ENCODE measurements at regions not wholly inside any gene's neighbourhood (a gene's known extent, or its start where the extent isn't known, plus 50 kb on each side); places are given as distances from the start of the nearest gene placed in this dataset.

GRCh38 chr6:14920276-14920675, 325.6 kb upstream of the JARID2 start:
- H3K36me3 ChIP-seq (ENCODE audit: control insufficient read depth, insufficient read depth, low read length), result no peaks in the 10 kb centered on the region
- WGBS, 2 experiments, result 90 to 92% methylated on average over 2 of the region's 2 CpGs
- peaks cover 30% of the 10 kb centered on the region for H3K4me1 ChIP-seq (ENCODE audit: control insufficient read depth, insufficient read depth, low read length)
- no peaks in the 10 kb centered on the region for H3K27me3 ChIP-seq (ENCODE audit: control insufficient read depth, insufficient read depth, low read length, poor library complexity, severe bottlenecking)
- H3K27ac ChIP-seq (ENCODE audit: insufficient read depth, low read depth, low read length, poor library complexity, severe bottlenecking), result no peak overlapping the region
- H3K4me3 ChIP-seq (ENCODE audit: insufficient read depth, low read depth, low read length), result no peak overlapping the region
- H3K9me3 ChIP-seq (ENCODE audit: control insufficient read depth, low read length), result no peaks in the 10 kb centered on the region

GRCh38 chr6:14921170-14921569, 324.7 kb upstream of the JARID2 start:
- Histone ChIP-seq H3K9me3 (ENCODE audit: control insufficient read depth, low read length) (no peaks in the 10 kb centered on the region), H3K36me3 (ENCODE audit: control insufficient read depth, insufficient read depth, low read length) (no peaks in the 10 kb centered on the region), H3K27me3 (ENCODE audit: control insufficient read depth, insufficient read depth, low read length, poor library complexity, severe bottlenecking) (no peaks in the 10 kb centered on the region), H3K27ac (ENCODE audit: insufficient read depth, low read depth, low read length, poor library complexity, severe bottlenecking) (no peak overlapping the region), H3K4me3 (ENCODE audit: insufficient read depth, low read depth, low read length) (no peak overlapping the region), H3K4me1 (ENCODE audit: control insufficient read depth, insufficient read depth, low read length) (peaks cover 30% of the 10 kb centered on the region)
- 72 to 74% methylated on average over 11 of the region's 11 CpGs for WGBS, 2 experiments

- H3K36me3 ChIP-seq (ENCODE audit: control insufficient read depth, insufficient read depth, low read length), result no peaks in the 10 kb centered on the region
- peaks cover 30% of the 10 kb centered on the region for H3K4me1 ChIP-seq (ENCODE audit: control insufficient read depth, insufficient read depth, low read length)
- H3K9me3 ChIP-seq (ENCODE audit: control insufficient read depth, low read length), result no peaks in the 10 kb centered on the region
- 75 to 78% methylated on average over 15 of the region's 15 CpGs for WGBS, 2 experiments
- H3K27ac ChIP-seq (ENCODE audit: insufficient read depth, low read depth, low read length, poor library complexity, severe bottlenecking), result peak overlapping the region; percentile 48
- H3K27me3 ChIP-seq (ENCODE audit: control insufficient read depth, insufficient read depth, low read length, poor library complexity, severe bottlenecking), result no peaks in the 10 kb centered on the region
- H3K4me3 ChIP-seq (ENCODE audit: insufficient read depth, low read depth, low read length), result no peak overlapping the region
These were observed 323.8 kb upstream of the JARID2 start for GRCh38 chr6:14921878-14922671.

DNA sequence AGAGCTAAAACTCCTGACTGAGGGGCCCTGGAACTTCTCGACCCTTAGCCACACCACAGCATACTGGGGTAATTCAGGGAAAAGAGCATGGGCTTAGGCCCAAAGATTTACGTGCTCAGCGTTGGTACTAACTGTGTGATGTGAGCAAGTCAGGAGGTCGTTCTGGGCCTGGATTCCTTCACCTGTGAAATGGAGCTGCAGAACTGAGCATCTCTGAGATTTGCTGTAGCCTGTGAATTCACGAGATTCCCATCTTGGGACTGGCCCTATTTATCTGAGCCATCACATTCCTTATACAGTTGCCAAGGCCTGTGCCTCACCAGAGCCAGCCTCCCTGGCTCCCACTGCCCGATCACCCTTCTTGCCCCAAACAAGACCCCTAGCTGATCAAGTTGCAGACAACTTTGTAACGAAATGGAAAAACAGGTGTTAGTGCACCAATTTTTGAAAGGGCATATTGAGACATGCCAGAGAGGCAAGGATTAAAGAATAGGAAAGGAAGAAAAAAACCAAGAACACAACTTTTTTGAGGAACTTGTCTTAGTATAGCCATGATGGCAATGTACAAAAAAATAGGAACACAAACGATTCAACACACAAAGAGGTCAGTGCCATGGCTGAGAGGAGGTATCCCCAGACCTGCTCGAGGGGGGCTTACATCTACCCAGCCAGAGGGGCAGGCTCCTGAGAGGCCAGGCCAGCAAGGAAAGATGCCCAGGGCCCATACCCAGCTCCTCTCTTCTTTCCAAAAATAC, 323.0 kb upstream of the JARID2 start:
- H3K4me3 ChIP-seq (ENCODE audit: insufficient read depth, low read depth, low read length), result no peak overlapping the region
- H3K36me3 ChIP-seq (ENCODE audit: control insufficient read depth, insufficient read depth, low read length), result no peaks in the 10 kb centered on the region
- WGBS, 2 experiments, result 88 to 90% methylated on average over 9 of the region's 9 CpGs
- no peak overlapping the region for H3K27ac ChIP-seq (ENCODE audit: insufficient read depth, low read depth, low read length, poor library complexity, severe bottlenecking)
- no peaks in the 10 kb centered on the region for H3K9me3 ChIP-seq (ENCODE audit: control insufficient read depth, low read length)
- H3K27me3 ChIP-seq (ENCODE audit: control insufficient read depth, insufficient read depth, low read length, poor library complexity, severe bottlenecking), result no peaks in the 10 kb centered on the region
- H3K4me1 ChIP-seq (ENCODE audit: control insufficient read depth, insufficient read depth, low read length), result peaks cover 30% of the 10 kb centered on the region

DNA sequence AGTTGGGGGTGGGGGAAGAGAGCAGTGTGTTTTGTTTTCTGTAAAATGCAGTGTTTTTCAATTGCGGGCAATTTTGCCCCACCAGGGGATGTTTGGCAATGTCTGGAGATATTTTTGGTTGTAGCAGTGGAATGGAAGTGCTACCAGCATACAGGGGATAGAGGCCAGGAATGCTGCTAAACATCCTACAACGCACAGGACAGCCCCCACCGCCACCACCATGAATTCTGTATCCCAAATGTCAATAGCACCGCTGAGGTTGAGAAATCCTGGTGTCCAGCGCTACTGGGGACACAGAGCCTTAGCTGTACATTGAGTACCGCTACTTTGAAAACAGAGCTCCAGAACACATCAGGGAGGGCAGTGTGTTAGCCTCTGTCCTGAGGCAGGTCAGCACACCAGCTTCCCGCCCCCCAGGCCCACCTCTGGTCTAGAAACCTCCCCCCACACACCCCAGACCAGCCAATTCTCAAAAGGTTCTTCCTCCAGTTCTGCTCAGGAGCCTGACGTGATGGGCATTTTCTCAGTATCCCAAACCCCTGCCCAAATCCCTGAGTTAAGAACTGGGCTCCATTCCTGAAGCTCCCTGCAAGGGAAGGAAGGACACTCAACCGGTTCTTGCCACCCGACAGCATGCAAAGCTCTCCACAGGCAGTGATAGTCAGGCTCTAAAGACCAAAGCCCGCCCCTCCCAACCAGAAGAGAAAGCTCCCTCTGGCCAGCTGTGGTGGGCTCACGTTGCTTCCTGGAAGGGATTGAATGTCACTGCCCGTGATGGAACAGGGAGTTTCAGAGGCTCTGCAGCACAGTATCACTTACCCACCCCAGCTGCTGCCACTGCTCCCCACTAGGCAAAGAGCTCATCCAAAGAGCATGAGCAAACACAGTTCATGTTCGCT, 321.5 kb upstream of the JARID2 start:
- Histone ChIP-seq H3K27ac (ENCODE audit: insufficient read depth, low read depth, low read length, poor library complexity, severe bottlenecking) (no peak overlapping the region), H3K4me1 (ENCODE audit: control insufficient read depth, insufficient read depth, low read length) (peaks cover 30% of the 10 kb centered on the region), H3K27me3 (ENCODE audit: control insufficient read depth, insufficient read depth, low read length, poor library complexity, severe bottlenecking) (no peaks in the 10 kb centered on the region), H3K36me3 (ENCODE audit: control insufficient read depth, insufficient read depth, low read length) (no peaks in the 10 kb centered on the region), H3K4me3 (ENCODE audit: insufficient read depth, low read depth, low read length) (no peak overlapping the region), H3K9me3 (ENCODE audit: control insufficient read depth, low read length) (no peaks in the 10 kb centered on the region)
- WGBS, 2 experiments, result 60 to 61% methylated on average over 14 of the region's 14 CpGs

DNA sequence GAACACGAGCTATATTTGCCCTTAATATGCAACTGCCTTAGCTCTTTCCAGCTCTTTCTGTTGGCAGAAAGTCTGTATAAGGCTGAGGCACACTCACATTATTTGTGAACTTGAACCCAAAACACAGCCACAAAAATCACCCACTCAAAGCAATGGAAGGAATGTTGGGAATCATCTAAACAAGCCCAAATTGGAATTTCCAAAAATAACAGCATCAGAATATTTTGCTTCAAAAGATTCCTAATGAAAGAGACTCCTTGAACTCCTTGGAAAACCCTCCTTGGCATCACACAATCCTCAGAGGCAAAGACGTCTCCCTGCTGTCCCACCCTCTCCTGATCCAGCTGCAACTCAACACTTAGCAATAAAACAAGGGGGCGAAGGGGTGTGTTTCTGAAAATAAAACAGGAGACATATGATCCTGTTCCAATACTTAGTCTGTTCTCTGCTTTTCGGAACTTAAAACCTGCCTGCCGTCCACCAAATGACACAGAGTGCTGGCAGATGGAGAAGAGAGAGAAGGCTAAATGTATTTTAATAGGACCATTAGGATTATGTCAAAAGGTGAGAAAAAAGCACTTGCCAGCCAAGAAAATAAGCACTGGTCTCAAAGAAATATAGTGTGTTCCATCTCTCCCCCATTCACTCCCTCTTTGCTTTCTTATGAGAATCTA, 320.7 kb upstream of the JARID2 start:
- Histone ChIP-seq H3K4me1 (ENCODE audit: control insufficient read depth, insufficient read depth, low read length) (peaks cover 30% of the 10 kb centered on the region), H3K27me3 (ENCODE audit: control insufficient read depth, insufficient read depth, low read length, poor library complexity, severe bottlenecking) (no peaks in the 10 kb centered on the region), H3K9me3 (ENCODE audit: control insufficient read depth, low read length) (no peaks in the 10 kb centered on the region), H3K4me3 (ENCODE audit: insufficient read depth, low read depth, low read length) (no peak overlapping the region), H3K36me3 (ENCODE audit: control insufficient read depth, insufficient read depth, low read length) (no peaks in the 10 kb centered on the region), H3K27ac (ENCODE audit: insufficient read depth, low read depth, low read length, poor library complexity, severe bottlenecking) (no peak overlapping the region)
- 79 to 82% methylated on average over 5 of the region's 5 CpGs for WGBS, 2 experiments

DNA sequence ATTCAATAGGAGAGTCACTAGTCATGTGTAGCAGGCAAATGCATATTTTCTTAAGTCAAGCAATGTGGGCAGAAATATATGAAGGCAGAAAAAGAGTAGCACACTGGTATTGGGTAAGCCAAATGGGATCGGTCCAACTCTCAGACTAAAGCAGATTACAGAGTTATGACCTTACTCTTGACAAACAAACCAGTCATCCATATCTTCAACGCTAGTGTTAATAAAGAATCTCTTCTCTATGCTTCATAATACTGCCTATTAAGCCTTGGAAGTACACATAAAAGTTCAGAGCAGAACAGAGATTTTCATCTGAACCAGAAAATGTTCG, 320.2 kb upstream of the JARID2 start:
- WGBS, 2 experiments, result 93 to 96% methylated on average over 3 of the region's 3 CpGs
- no peaks in the 10 kb centered on the region for H3K36me3 ChIP-seq (ENCODE audit: control insufficient read depth, insufficient read depth, low read length)
- no peaks in the 10 kb centered on the region for H3K9me3 ChIP-seq (ENCODE audit: control insufficient read depth, low read length)
- H3K4me3 ChIP-seq (ENCODE audit: insufficient read depth, low read depth, low read length), result no peak overlapping the region
- H3K4me1 ChIP-seq (ENCODE audit: control insufficient read depth, insufficient read depth, low read length), result peaks cover 30% of the 10 kb centered on the region
- H3K27me3 ChIP-seq (ENCODE audit: control insufficient read depth, insufficient read depth, low read length, poor library complexity, severe bottlenecking), result no peaks in the 10 kb centered on the region
- no peak overlapping the region for H3K27ac ChIP-seq (ENCODE audit: insufficient read depth, low read depth, low read length, poor library complexity, severe bottlenecking)

- WGBS, 2 experiments, result 95% methylated on average over 7 of the region's 7 CpGs
- Histone ChIP-seq H3K9me3 (ENCODE audit: control insufficient read depth, low read length) (no peaks in the 10 kb centered on the region), H3K27ac (ENCODE audit: insufficient read depth, low read depth, low read length, poor library complexity, severe bottlenecking) (no peak overlapping the region)
These were observed 318.5 kb upstream of the JARID2 start for GRCh38 chr6:14927398-14927797.

GRCh38 chr6:14929291-14929690, 316.6 kb upstream of the JARID2 start:
- peaks cover 12% of the 10 kb centered on the region for H3K4me1 ChIP-seq (ENCODE audit: control insufficient read depth, insufficient read depth, low read length)
- no peak overlapping the region for H3K27ac ChIP-seq (ENCODE audit: insufficient read depth, low read depth, low read length, poor library complexity, severe bottlenecking)
- no peaks in the 10 kb centered on the region for H3K36me3 ChIP-seq (ENCODE audit: control insufficient read depth, insufficient read depth, low read length)
- WGBS, 2 experiments, result 94 to 98% methylated on average over 3 of the region's 3 CpGs
- H3K27me3 ChIP-seq (ENCODE audit: control insufficient read depth, insufficient read depth, low read length, poor library complexity, severe bottlenecking), result no peaks in the 10 kb centered on the region
- no peak overlapping the region for H3K4me3 ChIP-seq (ENCODE audit: insufficient read depth, low read depth, low read length)
- no peaks in the 10 kb centered on the region for H3K9me3 ChIP-seq (ENCODE audit: control insufficient read depth, low read length)

More at GRCh38 chr6:14927398-14927797, 318.5 kb upstream of the JARID2 start:
- H3K4me1 ChIP-seq (ENCODE audit: control insufficient read depth, insufficient read depth, low read length), result peaks cover 17% of the 10 kb centered on the region
- H3K27me3 ChIP-seq (ENCODE audit: control insufficient read depth, insufficient read depth, low read length, poor library complexity, severe bottlenecking), result no peaks in the 10 kb centered on the region
- no peak overlapping the region for H3K4me3 ChIP-seq (ENCODE audit: insufficient read depth, low read depth, low read length)
- H3K36me3 ChIP-seq (ENCODE audit: control insufficient read depth, insufficient read depth, low read length), result no peaks in the 10 kb centered on the region
